T-helper 2 cell treated with Interferon-gamma antibody and Interleukin-4, amounts not matched to agents 5 μg/mL and 100 μg/mL, for 36 hours (primary cell): ENCODE measurements at regions not wholly inside any gene's neighbourhood (a gene's known extent, or its start where the extent isn't known, plus 50 kb on each side); places are given as distances from the start of the nearest gene placed in this dataset.

Source experiments
- DNase-seq: peaks from one replicate; pipeline ENCODE4 v3.0.0; 2021; ENCODE audit warnings: low spot score
- H3K27ac Mint-ChIP-seq: one replicate; pipeline ENCODE4 v1.8.0; 2021; ENCODE audit warnings: mild to moderate bottlenecking, mixed read lengths
- H3K27me3 Mint-ChIP-seq: one replicate; pipeline ENCODE4 v1.8.0; 2021; ENCODE audit warnings: low read depth, mixed read lengths
- H3K36me3 Mint-ChIP-seq: one replicate; pipeline ENCODE4 v1.8.0; 2021; ENCODE audit warnings: low read depth, mixed read lengths
- H3K4me1 Mint-ChIP-seq: one replicate; pipeline ENCODE4 v1.8.0; 2021; ENCODE audit warnings: low read depth, mixed read lengths
- H3K4me3 Mint-ChIP-seq: one replicate; pipeline ENCODE4 v1.8.0; 2022; ENCODE audit warnings: mild to moderate bottlenecking, moderate library complexity, mixed read lengths
- H3K9me3 Mint-ChIP-seq: one replicate; pipeline ENCODE4 v1.8.0; 2021; ENCODE audit warnings: mixed read lengths

DNA sequence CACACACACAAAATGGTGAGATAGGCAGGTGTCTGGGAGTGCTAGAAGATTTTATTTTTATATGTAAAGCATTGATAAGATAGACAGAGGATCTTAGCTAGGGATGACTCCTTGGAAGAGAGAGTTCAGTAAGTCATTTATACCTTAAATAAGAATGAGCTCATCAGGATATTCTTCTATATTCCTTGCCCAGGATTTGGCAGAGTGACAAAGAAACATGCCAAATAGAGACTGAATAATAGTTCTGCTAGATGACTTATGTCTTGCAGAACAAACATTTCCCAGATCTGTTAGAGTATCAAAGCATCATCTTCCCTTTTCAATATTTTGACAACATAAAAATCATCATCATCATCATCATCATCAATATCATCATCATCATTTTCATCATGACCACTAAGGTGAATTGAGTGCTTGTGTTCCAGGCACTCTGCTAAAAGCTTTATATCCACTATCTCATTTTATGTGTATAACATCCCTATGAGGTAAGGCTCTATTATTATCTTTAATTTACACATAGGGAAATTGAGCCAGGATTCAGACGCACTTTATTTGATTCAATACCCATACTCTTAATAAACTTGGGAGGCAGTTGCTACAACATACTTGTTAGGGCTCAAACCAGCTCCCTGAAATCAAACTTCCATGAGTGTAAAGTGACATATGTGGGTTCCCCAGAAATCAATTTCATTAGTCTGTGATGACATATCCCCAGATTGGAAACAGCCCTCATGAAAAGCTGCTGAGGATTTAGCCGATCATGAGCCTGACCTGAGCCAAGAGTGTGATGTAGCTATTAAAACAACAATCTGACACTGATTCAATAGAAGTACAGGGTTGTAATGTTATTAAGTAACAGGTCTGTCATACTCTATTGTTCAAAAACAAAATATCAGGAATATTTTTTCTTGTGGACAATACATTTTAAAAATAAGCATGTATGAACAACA, 176.3 kb upstream of the SEMA6A start:
- Mint-ChIP-seq H3K9me3 (no peaks in the 10 kb centered on the region), H3K4me3 (no peak overlapping the region), H3K4me1 (no peaks in the 10 kb centered on the region), H3K27me3 (no peaks in the 10 kb centered on the region), H3K27ac (no peak overlapping the region), H3K36me3 (no peaks in the 10 kb centered on the region)
- no peak for DNase-seq

GRCh38 chr5:116747881-116748280, 173.3 kb upstream of the SEMA6A start:
- H3K4me3 Mint-ChIP-seq, result no peak overlapping the region
- no peak overlapping the region for H3K27ac Mint-ChIP-seq
- no peaks in the 10 kb centered on the region for H3K36me3 Mint-ChIP-seq
- no peaks in the 10 kb centered on the region for H3K27me3 Mint-ChIP-seq
- no peak for DNase-seq
- H3K4me1 Mint-ChIP-seq, result no peaks in the 10 kb centered on the region
- peaks cover 9% of the 10 kb centered on the region for H3K9me3 Mint-ChIP-seq

- no peak overlapping the region for H3K27ac Mint-ChIP-seq
- no peak overlapping the region for H3K4me3 Mint-ChIP-seq
- H3K4me1 Mint-ChIP-seq, result no peaks in the 10 kb centered on the region
- H3K36me3 Mint-ChIP-seq, result no peaks in the 10 kb centered on the region
- no peak for DNase-seq
- peaks cover 15% of the 10 kb centered on the region for H3K9me3 Mint-ChIP-seq
- no peaks in the 10 kb centered on the region for H3K27me3 Mint-ChIP-seq
Measured at GRCh38 chr5:116746668-116747067, 172.0 kb upstream of the SEMA6A start.

DNA sequence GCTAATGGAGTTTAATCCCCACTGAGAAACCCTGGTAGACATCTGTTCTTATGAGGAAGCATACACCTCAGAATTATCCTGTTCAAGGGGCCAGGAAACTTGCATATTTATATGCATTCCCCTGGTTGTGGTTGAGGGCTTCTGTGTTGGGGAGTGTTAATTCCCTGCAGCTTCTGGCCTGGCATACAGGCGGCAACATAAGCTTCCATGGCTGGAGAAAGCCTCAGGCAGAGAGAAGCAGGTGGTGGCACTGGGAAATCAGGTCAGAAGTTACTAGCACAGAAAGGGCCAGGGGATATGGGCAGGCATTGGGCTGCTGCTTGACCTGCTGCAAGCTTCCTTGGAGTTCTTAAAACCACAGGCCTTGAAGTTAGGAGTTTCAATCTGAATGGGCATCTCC, 166.1 kb upstream of the SEMA6A start:
- Mint-ChIP-seq H3K4me1 (no peaks in the 10 kb centered on the region), H3K4me3 (no peak overlapping the region), H3K36me3 (no peaks in the 10 kb centered on the region), H3K27me3 (no peaks in the 10 kb centered on the region), H3K27ac (no peak overlapping the region), H3K9me3 (peaks cover 15% of the 10 kb centered on the region)
- DNase-seq, result no peak

- Mint-ChIP-seq H3K9me3 (peaks cover 15% of the 10 kb centered on the region), H3K4me3 (no peak overlapping the region), H3K27me3 (no peaks in the 10 kb centered on the region), H3K27ac (no peak overlapping the region), H3K4me1 (no peaks in the 10 kb centered on the region), H3K36me3 (no peaks in the 10 kb centered on the region)
- DNase-seq, result no peak
Measured at GRCh38 chr5:116739571-116739970, 164.9 kb upstream of the SEMA6A start.

DNA sequence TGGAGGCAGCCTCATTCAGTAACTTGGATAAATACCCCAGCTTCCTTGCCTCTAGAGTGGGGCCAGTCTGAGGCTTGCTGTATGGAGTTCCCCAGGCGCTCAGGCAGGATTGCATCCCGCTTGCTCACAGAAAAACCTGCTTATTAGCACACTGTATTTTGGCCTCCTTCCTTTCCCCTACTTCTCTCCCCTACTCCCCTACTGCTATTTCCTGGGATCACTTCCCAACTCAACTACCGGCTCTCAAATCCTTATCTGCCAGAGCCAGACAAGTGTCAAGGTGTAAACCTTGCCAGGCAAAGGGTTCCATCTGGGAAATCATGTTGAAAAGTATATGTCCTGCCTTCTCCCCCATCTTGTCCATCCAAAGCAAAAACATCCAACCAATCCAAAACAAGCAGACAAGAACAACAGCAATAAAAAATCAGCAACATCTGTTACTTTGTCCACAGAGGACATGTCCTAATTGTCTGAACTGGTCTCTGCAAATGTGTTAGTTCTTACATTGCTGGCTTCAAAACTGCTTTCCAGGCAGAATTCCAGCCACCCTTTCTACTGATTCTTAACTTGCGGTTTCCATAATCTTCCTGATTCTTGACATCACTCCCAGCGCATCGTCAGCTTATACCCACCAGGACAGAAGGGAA, 164.1 kb upstream of the SEMA6A start:
- Mint-ChIP-seq H3K9me3 (peaks cover 10% of the 10 kb centered on the region), H3K36me3 (no peaks in the 10 kb centered on the region), H3K27me3 (no peaks in the 10 kb centered on the region), H3K4me1 (no peaks in the 10 kb centered on the region), H3K27ac (no peak overlapping the region), H3K4me3 (no peak overlapping the region)
- no peak for DNase-seq

DNA sequence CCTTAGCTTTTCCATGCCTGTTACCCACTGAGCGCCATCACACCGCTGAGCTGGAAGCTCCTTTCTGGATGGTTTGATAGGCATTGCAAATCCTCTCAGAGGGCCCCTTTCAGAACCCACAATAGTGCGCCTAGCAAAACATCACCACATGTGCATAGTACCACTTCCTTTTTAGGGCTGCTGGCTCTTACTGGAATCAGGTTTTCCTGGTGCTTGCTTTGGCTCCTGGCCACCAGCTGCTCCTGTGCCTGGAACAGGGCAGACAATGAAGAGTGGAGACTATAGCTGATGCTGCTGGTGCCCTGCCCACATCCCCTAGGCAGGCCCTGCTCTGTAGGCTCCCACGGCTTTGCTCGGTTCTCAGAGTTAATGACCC, 163.6 kb upstream of the SEMA6A start:
- Mint-ChIP-seq H3K27me3 (no peaks in the 10 kb centered on the region), H3K27ac (no peak overlapping the region), H3K4me1 (no peaks in the 10 kb centered on the region), H3K36me3 (no peaks in the 10 kb centered on the region), H3K9me3 (peaks cover 6% of the 10 kb centered on the region), H3K4me3 (no peak overlapping the region)
- no peak for DNase-seq

DNA sequence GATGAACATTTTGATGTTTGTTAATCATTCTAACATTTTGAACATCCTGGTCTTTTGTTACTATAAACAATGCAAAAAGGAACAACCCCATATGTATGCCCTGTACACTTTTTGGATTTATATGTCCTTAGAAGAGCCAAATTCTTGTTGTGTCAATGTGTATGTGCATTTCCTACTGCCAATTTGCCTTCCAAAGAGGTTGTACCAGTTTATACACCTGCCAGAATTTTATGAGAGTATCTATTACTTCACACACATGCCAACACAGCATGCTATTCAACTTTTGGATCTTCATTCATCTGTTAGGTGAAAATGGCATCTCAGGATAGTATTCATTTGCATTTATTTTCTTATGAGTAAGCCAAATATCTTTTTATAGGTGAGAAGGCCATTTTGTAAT, 162.0 kb upstream of the SEMA6A start:
- H3K4me1 Mint-ChIP-seq, result no peaks in the 10 kb centered on the region
- H3K9me3 Mint-ChIP-seq, result no peaks in the 10 kb centered on the region
- no peak for DNase-seq
- H3K27ac Mint-ChIP-seq, result no peak overlapping the region
- no peaks in the 10 kb centered on the region for H3K36me3 Mint-ChIP-seq
- no peak overlapping the region for H3K4me3 Mint-ChIP-seq
- no peaks in the 10 kb centered on the region for H3K27me3 Mint-ChIP-seq

DNA sequence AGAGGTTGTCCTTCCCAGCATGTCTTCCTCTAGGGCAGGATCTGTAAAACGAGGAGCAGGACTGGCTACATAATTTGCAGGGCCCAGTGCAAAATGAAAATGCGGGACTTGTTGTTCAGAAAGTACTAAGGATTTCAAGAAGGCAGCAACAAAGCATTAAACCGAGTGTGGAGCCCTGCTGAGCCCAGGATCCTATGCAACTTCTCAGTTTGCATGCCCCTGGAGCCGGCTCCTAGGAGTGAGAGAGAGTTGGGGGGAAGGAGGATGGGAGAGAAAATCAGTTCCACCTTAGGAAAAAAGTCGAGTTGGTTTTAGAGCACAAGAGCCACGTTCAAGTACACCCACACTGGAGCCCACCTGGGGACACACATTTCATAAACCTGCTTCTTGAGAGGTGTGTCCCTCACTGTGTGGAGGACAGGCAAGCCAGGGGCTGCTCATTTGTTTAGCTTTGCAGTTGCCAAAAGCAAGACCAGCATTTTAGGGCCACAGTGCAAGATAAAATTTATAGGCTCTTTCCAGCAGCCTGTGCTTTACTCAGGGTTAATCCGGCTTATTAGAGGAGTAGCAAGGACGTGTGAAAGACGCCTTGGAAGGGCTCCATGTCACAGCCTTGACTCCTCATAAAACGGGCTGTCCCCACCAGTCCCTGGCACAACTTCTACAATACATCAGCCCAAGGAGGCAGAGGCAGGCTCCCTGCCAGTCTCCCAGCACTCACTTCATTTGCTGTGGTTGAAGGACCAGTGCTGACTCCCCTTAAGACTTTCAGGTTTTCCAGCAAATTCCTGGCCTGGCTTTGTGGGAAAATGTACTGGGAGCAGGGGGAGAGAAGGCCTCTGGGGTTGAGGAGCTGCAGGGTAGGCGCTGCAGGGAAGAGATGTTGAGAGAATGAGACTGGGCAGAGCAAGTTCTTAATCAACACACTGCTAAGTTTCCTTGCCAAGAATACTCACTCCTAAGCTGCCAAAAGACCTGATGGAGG, 159.7 kb upstream of the SEMA6A start:
- H3K36me3 Mint-ChIP-seq, result no peaks in the 10 kb centered on the region
- H3K9me3 Mint-ChIP-seq, result no peaks in the 10 kb centered on the region
- DNase-seq, result no peak
- H3K4me1 Mint-ChIP-seq, result no peaks in the 10 kb centered on the region
- no peak overlapping the region for H3K27ac Mint-ChIP-seq
- no peaks in the 10 kb centered on the region for H3K27me3 Mint-ChIP-seq
- H3K4me3 Mint-ChIP-seq, result no peak overlapping the region

DNA sequence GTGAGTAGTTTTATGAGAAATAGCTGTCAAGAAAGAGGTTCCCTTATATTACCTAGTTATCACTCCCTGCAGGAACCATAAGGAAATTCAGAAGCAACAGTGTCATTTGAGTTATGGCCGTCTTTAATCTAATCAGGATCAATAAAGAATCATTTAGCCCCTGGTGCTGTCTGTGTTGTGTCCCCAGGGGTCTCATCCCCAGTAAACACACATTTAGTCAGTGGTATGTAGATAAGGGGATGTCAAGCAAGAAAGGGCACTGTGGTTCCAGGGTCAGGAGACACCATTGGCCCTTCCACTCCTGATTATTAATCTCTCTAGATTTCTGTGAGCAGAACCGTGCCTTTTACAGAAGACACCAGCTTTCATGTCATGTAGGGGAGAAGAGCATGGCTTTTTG, 158.0 kb upstream of the SEMA6A start:
- H3K9me3 Mint-ChIP-seq, result no peaks in the 10 kb centered on the region
- no peaks in the 10 kb centered on the region for H3K36me3 Mint-ChIP-seq
- no peak overlapping the region for H3K27ac Mint-ChIP-seq
- H3K4me1 Mint-ChIP-seq, result no peaks in the 10 kb centered on the region
- H3K4me3 Mint-ChIP-seq, result no peak overlapping the region
- DNase-seq, result no peak
- H3K27me3 Mint-ChIP-seq, result no peaks in the 10 kb centered on the region

DNA sequence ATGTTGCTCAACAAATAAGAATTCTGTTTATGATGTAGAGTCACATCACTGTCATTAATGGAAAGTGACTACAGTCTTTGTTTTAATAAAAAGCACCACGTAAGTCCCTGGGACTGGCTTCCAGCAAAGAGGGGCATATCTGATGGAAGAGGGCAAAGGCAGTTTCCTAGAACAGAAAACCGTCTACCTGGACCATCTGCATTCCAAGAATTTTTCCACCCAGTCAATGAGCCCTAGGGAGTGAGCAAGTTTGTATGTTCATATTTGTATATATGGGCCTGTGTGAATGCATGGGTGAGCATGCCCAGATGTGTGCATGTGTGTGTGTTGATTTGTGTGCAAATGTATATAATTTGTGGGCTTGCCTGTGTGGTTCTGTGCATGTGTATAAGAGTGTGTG, 156.8 kb upstream of the SEMA6A start:
- H3K36me3 Mint-ChIP-seq, result no peaks in the 10 kb centered on the region
- no peaks in the 10 kb centered on the region for H3K4me1 Mint-ChIP-seq
- no peaks in the 10 kb centered on the region for H3K9me3 Mint-ChIP-seq
- DNase-seq, result no peak
- no peak overlapping the region for H3K27ac Mint-ChIP-seq
- H3K4me3 Mint-ChIP-seq, result no peak overlapping the region
- H3K27me3 Mint-ChIP-seq, result no peaks in the 10 kb centered on the region

DNA sequence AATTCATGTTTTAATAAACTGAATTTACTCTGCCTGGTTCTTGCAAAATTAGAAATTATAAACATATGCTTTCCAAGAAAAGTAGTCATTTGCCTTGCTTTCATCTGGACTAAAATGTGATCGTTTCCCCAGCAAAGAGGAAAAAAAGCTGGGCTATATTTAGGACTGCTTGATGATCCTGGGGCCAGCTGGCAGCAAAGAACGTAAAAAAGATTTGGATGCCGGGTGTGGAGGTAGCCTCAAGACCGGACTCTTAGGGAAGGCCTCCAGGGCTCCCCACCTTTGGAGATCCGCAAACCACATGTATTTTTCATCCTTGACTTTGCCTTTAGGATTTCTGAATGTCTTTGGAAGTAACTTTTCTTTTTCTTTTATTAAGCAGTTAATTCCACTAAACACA, 156.1 kb upstream of the SEMA6A start:
- no peak overlapping the region for H3K27ac Mint-ChIP-seq
- H3K36me3 Mint-ChIP-seq, result no peaks in the 10 kb centered on the region
- no peak overlapping the region for H3K4me3 Mint-ChIP-seq
- no peaks in the 10 kb centered on the region for H3K4me1 Mint-ChIP-seq
- H3K9me3 Mint-ChIP-seq, result no peaks in the 10 kb centered on the region
- H3K27me3 Mint-ChIP-seq, result no peaks in the 10 kb centered on the region
- no peak for DNase-seq

GRCh38 chr5:116730185-116730584, 155.6 kb upstream of the SEMA6A start:
- no peaks in the 10 kb centered on the region for H3K27me3 Mint-ChIP-seq
- no peak for DNase-seq

GRCh38 chr5:116727248-116727647, 152.6 kb upstream of the SEMA6A start:
- no peak overlapping the region for H3K27ac Mint-ChIP-seq
- H3K4me1 Mint-ChIP-seq, result no peaks in the 10 kb centered on the region
- H3K27me3 Mint-ChIP-seq, result no peaks in the 10 kb centered on the region
- no peaks in the 10 kb centered on the region for H3K36me3 Mint-ChIP-seq
- H3K4me3 Mint-ChIP-seq, result no peak overlapping the region
- no peaks in the 10 kb centered on the region for H3K9me3 Mint-ChIP-seq
- DNase-seq, result no peak

More at GRCh38 chr5:116730185-116730584, 155.6 kb upstream of the SEMA6A start:
- no peak overlapping the region for H3K4me3 Mint-ChIP-seq
- H3K4me1 Mint-ChIP-seq, result no peaks in the 10 kb centered on the region
- no peaks in the 10 kb centered on the region for H3K9me3 Mint-ChIP-seq
- H3K27ac Mint-ChIP-seq, result no peak overlapping the region
- H3K36me3 Mint-ChIP-seq, result no peaks in the 10 kb centered on the region
